ENCODE measurements at regions not wholly inside any gene's neighbourhood (a gene's known extent, or its start where the extent isn't known, plus 50 kb on each side); places are given as distances from the start of the nearest gene placed in this dataset.

- H3K4me1 ChIP-seq, result no peaks in the 10 kb centered on the region
- no peak for DNase-seq
- no peaks in the 10 kb centered on the region for H3K36me3 ChIP-seq
- H3K4me3 ChIP-seq, result no peak overlapping the region
- no peaks in the 10 kb centered on the region for H3K27me3 ChIP-seq
- H3K27ac ChIP-seq, result no peak overlapping the region
- no peaks in the 10 kb centered on the region for H3K9me3 ChIP-seq
- TF ChIP-seq, protein P1, sequence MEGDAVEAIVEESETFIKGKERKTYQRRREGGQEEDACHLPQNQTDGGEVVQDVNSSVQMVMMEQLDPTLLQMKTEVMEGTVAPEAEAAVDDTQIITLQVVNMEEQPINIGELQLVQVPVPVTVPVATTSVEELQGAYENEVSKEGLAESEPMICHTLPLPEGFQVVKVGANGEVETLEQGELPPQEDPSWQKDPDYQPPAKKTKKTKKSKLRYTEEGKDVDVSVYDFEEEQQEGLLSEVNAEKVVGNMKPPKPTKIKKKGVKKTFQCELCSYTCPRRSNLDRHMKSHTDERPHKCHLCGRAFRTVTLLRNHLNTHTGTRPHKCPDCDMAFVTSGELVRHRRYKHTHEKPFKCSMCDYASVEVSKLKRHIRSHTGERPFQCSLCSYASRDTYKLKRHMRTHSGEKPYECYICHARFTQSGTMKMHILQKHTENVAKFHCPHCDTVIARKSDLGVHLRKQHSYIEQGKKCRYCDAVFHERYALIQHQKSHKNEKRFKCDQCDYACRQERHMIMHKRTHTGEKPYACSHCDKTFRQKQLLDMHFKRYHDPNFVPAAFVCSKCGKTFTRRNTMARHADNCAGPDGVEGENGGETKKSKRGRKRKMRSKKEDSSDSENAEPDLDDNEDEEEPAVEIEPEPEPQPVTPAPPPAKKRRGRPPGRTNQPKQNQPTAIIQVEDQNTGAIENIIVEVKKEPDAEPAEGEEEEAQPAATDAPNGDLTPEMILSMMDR (IDR thresholded peaks at IDR 0.05), result no peak
- no peak for TF ChIP-seq POLR2A (IDR thresholded peaks at IDR 0.05)
These were observed 66.3 kb upstream of the SCG2 start for GRCh38 chr2:223668302-223668998.

DNA sequence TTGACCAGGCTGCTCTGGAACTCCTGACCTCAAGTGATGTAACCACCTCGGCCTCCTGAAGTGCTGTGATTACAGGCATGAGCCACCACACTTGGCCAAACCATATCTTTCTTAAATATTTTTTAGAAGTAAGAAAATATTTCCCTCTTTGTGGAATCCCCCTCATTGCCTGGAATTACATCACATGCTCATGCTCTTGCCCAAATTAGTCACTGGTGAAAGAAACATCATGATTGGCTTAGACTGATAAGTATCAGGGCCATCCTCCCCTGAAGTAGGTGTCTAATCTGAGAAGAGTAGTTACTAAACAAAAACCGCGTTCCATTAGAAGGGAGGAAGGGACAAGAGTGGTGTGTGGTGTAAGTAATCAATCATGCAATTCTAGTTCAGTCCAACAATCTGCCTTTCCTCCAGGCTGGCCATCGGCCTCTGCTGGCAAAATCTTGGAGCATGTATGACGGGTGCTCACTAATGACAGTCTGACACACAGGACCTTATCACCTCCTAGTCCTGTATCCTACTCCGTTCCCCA is 52.3 kb upstream of the SCG2 start:
- H3K27me3 ChIP-seq, result no peaks in the 10 kb centered on the region
- TF ChIP-seq, protein P1 (IDR thresholded peaks at IDR 0.05), result no peak
- TF ChIP-seq POLR2A (IDR thresholded peaks at IDR 0.05), result no peak
- DNase-seq, result no peak
- H3K4me1 ChIP-seq, result no peaks in the 10 kb centered on the region
- H3K36me3 ChIP-seq, result no peaks in the 10 kb centered on the region
- H3K4me3 ChIP-seq, result no peak overlapping the region
- H3K9me3 ChIP-seq, result no peaks in the 10 kb centered on the region
- no peak overlapping the region for H3K27ac ChIP-seq

DNA sequence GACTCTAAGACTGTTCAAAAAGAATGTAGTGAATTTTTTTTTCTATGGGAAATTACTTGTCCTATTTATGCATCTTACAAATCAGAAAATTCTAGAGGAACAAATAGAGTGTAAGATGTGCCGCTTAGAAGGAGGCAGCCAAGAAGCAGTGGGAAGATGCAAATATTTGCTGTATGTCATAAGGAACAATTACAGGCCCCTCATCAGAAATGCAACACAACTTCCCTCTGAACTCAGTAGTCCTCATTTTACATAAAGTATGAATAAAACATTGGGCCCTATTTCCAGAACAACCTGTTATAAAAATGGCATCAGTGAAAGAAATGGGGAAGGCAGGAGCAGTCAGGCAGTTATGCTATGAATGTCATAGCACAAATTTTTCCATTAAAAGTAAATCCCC is 50.7 kb upstream of the SCG2 start:
- Histone ChIP-seq H3K9me3 (no peaks in the 10 kb centered on the region), H3K4me1 (no peaks in the 10 kb centered on the region), H3K27me3 (no peaks in the 10 kb centered on the region), H3K4me3 (no peak overlapping the region), H3K36me3 (no peaks in the 10 kb centered on the region), H3K27ac (no peak overlapping the region)
- no peak for TF ChIP-seq POLR2A (IDR thresholded peaks at IDR 0.05)
- TF ChIP-seq, protein P1 (IDR thresholded peaks at IDR 0.05), result no peak
- DNase-seq, result no peak

DNA sequence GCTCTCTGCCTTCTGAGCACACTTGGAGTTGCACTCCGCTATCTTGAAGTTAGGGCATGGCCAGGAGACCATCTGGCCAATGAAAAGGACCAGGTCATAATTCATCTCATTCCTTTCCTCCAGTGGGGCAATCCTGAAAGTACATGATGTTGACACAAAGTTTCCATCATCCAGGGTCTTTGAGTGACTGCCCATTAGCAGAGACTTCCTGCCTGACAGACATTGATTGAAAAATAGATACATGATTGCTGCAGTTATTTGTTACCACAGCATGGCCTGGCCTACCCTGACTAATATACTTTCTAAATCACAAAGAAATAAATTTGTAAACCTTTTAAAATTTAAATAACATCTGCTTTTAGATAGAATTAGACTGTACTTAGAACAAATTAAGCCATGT is 50.0 kb upstream of the SCG2 start:
- no peaks in the 10 kb centered on the region for H3K9me3 ChIP-seq
- H3K27me3 ChIP-seq, result no peaks in the 10 kb centered on the region
- no peak overlapping the region for H3K27ac ChIP-seq
- H3K4me1 ChIP-seq, result no peaks in the 10 kb centered on the region
- H3K36me3 ChIP-seq, result no peaks in the 10 kb centered on the region
- TF ChIP-seq, protein P1 (IDR thresholded peaks at IDR 0.05), result no peak
- TF ChIP-seq POLR2A (IDR thresholded peaks at IDR 0.05), result no peak
- DNase-seq, result no peak
- no peak overlapping the region for H3K4me3 ChIP-seq

Measured in Peyer's patch (tissue), 4 donors.